WTC11 (cell line): ENCODE measurements at regions not wholly inside any gene's neighbourhood (a gene's known extent, or its start where the extent isn't known, plus 50 kb on each side); places are given as distances from the start of the nearest gene placed in this dataset.

Experiments
- ATAC-seq: fragments of 200-7000 bp; cut with Tn5 transposase; 2 replicates; pipeline ENCODE4 v1.10.0; 2021; ENCODE audit warnings: mild to moderate bottlenecking, moderate library complexity
- CTCF ChIA-PET: fragments of 300-600 bp; sonication (Branson Sonifier 250); formaldehyde crosslinking; loops from one replicate; lab custom pipeline; 2021; ENCODE audit warnings: antibody characterized with exemption; lab: Charles Lee
- POLR2A ChIA-PET: fragments of 350-600 bp; sonication (Branson Sonifier 250); formaldehyde crosslinking; loops from one replicate; lab custom pipeline; 2021; ENCODE audit warnings: antibody characterized with exemption; lab: Charles Lee
- DNase-seq: peaks from one replicate; pipeline ENCODE4 v3.0.0; 2021; ENCODE audit warnings: low spot score
- H3K27ac Mint-ChIP-seq: 2 replicates; pipeline ENCODE4 v1.8.0; 2021; ENCODE audit warnings: mixed read lengths
- H3K27me3 Mint-ChIP-seq: 2 replicates; pipeline ENCODE4 v1.8.0; 2021; ENCODE audit warnings: low read depth, mild to moderate bottlenecking, moderate library complexity, mixed read lengths
- H3K36me3 Mint-ChIP-seq: 2 replicates; pipeline ENCODE4 v1.8.0; 2021; ENCODE audit warnings: mixed read lengths
- H3K4me1 Mint-ChIP-seq: 2 replicates; pipeline ENCODE4 v1.8.0; 2022; ENCODE audit warnings: mixed read lengths
- H3K4me3 Mint-ChIP-seq: 2 replicates; pipeline ENCODE4 v1.8.0; 2021; ENCODE audit warnings: mild to moderate bottlenecking, moderate library complexity, mixed read lengths
- H3K9me3 Mint-ChIP-seq: 2 replicates; pipeline ENCODE4 v1.8.0; 2021; ENCODE audit warnings: mixed read lengths
- AFF4 ChIP-seq: sonication (generic); formaldehyde crosslinking; IDR thresholded peaks from 2 replicates; pipeline ENCODE4 v1.8.1; 2023; ENCODE audit warnings: mild to moderate bottlenecking, missing genetic modification reagents, borderline replicate concordance
- ATF1 ChIP-seq: sonication (generic); formaldehyde crosslinking; IDR thresholded peaks from 2 replicates; pipeline ENCODE4 v1.8.1; 2023; ENCODE audit warnings: mild to moderate bottlenecking, moderate library complexity, missing genetic modification reagents
- EMX1 ChIP-seq: fragments of 250-450 bp; sonication (Bioruptor Pico); IDR thresholded peaks from 2 replicates; pipeline ENCODE4 v1.8.0; 2021; ENCODE audit warnings: mild to moderate bottlenecking
- FOXP1 ChIP-seq: sonication (generic); formaldehyde crosslinking; IDR thresholded peaks from 2 replicates; pipeline ENCODE4 v1.8.0; 2022; ENCODE audit warnings: missing genetic modification reagents, mild to moderate bottlenecking, moderate library complexity, borderline replicate concordance
- GABPB1 ChIP-seq: sonication (generic); formaldehyde crosslinking; IDR thresholded peaks from 2 replicates; pipeline ENCODE4 v1.8.1; 2023; ENCODE audit warnings: mild to moderate bottlenecking, missing genetic modification reagents
- GRHL2 ChIP-seq: fragments of 250-450 bp; sonication (Bioruptor Pico); IDR thresholded peaks from 2 replicates; pipeline ENCODE4 v1.8.0; 2022; ENCODE audit warnings: mild to moderate bottlenecking, moderate library complexity; ENCODE audit not compliant: insufficient replicate concordance, severe bottlenecking
- JAZF1 ChIP-seq: fragments of 250-450 bp; sonication (Bioruptor Pico); IDR thresholded peaks from 2 replicates; pipeline ENCODE4 v1.9.0; 2021; ENCODE audit warnings: moderate library complexity, mild to moderate bottlenecking, inconsistent platforms
- MXD4 ChIP-seq: fragments of 250-450 bp; sonication (Bioruptor Pico); IDR thresholded peaks from 2 replicates; pipeline ENCODE4 v1.8.0; 2021; ENCODE audit warnings: mild to moderate bottlenecking, moderate library complexity, borderline replicate concordance
- NFE2L1 ChIP-seq: sonication (generic); formaldehyde crosslinking; IDR thresholded peaks from 2 replicates; pipeline ENCODE4 v1.8.1; 2023; ENCODE audit warnings: missing genetic modification reagents
- NR2C2 ChIP-seq: sonication (generic); formaldehyde crosslinking; IDR thresholded peaks from 2 replicates; pipeline ENCODE4 v1.8.0; 2022; ENCODE audit warnings: mild to moderate bottlenecking, missing genetic modification reagents
- NR3C1 ChIP-seq: sonication (generic); formaldehyde crosslinking; conservative IDR thresholded peaks from 2 replicates; pipeline ENCODE4 v1.8.1; 2023; ENCODE audit warnings: low read depth, mild to moderate bottlenecking, missing genetic modification reagents
- SMAD3 ChIP-seq: sonication (generic); formaldehyde crosslinking; IDR thresholded peaks from 2 replicates; pipeline ENCODE4 v1.8.0; 2022; ENCODE audit warnings: missing genetic modification reagents, mild to moderate bottlenecking, borderline replicate concordance
- USF2 ChIP-seq: sonication (generic); formaldehyde crosslinking; IDR thresholded peaks from 2 replicates; pipeline ENCODE4 v1.8.1; 2023; ENCODE audit warnings: mild to moderate bottlenecking, missing genetic modification reagents, moderate library complexity
- ZMAT4 ChIP-seq: fragments of 250-450 bp; sonication (Bioruptor Pico); IDR thresholded peaks from 2 replicates; pipeline ENCODE4 v1.9.0; 2021; ENCODE audit warnings: mild to moderate bottlenecking
- TF ChIP-seq, protein P1 (sequence below): sonication (generic); formaldehyde crosslinking; IDR thresholded peaks from 2 replicates; pipeline ENCODE4 v1.8.1; 2022; ENCODE audit warnings: low read depth, missing genetic modification reagents, borderline replicate concordance
- TF ChIP-seq, protein P2 (sequence below): sonication (generic); formaldehyde crosslinking; IDR thresholded peaks from 2 replicates; pipeline ENCODE4 v1.8.0; 2023; ENCODE audit warnings: missing genetic modification reagents

DNA sequence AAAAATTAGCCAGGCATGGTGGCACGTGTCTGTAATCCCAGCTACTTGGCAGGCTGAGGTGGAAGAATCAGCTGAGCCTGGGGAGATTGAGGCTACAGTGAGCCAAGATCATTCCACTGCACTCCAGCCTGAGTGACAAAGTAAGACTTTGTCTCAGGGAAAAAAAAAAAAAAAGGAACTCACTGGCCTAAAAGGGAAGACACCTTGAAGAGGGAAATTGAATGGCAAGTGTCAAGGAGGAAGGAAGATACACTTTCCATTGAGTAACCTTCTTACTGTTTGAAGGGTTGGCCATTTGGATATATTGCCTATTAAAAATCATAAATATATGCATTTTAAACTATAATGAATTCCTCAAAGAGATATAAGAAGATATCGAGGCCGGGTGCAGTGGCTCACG, 147.5 kb upstream of the FAM241A start:
- CTCF ChIA-PET = no interaction called here
- no peaks in the 10 kb centered on the region for H3K27me3 Mint-ChIP-seq

GRCh38 chr4:111999801-112000200, 145.5 kb upstream of the FAM241A start:
- CTCF ChIA-PET = no interaction called here
- Mint-ChIP-seq H3K9me3 (peaks cover 4% of the 10 kb centered on the region; the same call in 1 of the 2 replicates), H3K36me3 (no peaks in the 10 kb centered on the region)

More for the DNA sequence above, 147.5 kb upstream of the FAM241A start:
- H3K9me3 Mint-ChIP-seq = peaks cover 4% of the 10 kb centered on the region; the same call in 1 of the 2 replicates
- ATAC-seq (no peak), DNase-seq (no peak)
- H3K27ac Mint-ChIP-seq = no peak overlapping the region
- H3K36me3 Mint-ChIP-seq = no peaks in the 10 kb centered on the region
- POLR2A ChIA-PET = no interaction called here
- H3K4me3 Mint-ChIP-seq = no peak overlapping the region
- H3K4me1 Mint-ChIP-seq = peaks cover 22% of the 10 kb centered on the region
- TF ChIP-seq SMAD3 (CRISPR knock-in tag) = no peak
- no peak for TF ChIP-seq JAZF1 (CRISPR knock-in tag)
- TF ChIP-seq USF2 (CRISPR knock-in tag) = no peak
- no peak for TF ChIP-seq NR3C1 (CRISPR knock-in tag)
- no peak for TF ChIP-seq FOXP1 (CRISPR knock-in tag)
- TF ChIP-seq, protein P1, sequence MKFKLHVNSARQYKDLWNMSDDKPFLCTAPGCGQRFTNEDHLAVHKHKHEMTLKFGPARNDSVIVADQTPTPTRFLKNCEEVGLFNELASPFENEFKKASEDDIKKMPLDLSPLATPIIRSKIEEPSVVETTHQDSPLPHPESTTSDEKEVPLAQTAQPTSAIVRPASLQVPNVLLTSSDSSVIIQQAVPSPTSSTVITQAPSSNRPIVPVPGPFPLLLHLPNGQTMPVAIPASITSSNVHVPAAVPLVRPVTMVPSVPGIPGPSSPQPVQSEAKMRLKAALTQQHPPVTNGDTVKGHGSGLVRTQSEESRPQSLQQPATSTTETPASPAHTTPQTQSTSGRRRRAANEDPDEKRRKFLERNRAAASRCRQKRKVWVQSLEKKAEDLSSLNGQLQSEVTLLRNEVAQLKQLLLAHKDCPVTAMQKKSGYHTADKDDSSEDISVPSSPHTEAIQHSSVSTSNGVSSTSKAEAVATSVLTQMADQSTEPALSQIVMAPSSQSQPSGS (CRISPR knock-in tag) = no peak
- TF ChIP-seq NFE2L1 (CRISPR knock-in tag) = no peak
- TF ChIP-seq MXD4 (CRISPR knock-in tag) = no peak
- TF ChIP-seq GRHL2 (CRISPR knock-in tag) = no peak
- TF ChIP-seq ATF1 (CRISPR knock-in tag) = no peak
- no peak for TF ChIP-seq AFF4 (CRISPR knock-in tag)
- no peak for TF ChIP-seq ZMAT4
- no peak for TF ChIP-seq EMX1
- TF ChIP-seq NR2C2 (CRISPR knock-in tag) = no peak
- no peak for TF ChIP-seq GABPB1
- TF ChIP-seq, protein P2, sequence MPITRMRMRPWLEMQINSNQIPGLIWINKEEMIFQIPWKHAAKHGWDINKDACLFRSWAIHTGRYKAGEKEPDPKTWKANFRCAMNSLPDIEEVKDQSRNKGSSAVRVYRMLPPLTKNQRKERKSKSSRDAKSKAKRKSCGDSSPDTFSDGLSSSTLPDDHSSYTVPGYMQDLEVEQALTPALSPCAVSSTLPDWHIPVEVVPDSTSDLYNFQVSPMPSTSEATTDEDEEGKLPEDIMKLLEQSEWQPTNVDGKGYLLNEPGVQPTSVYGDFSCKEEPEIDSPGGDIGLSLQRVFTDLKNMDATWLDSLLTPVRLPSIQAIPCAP = no peak

More at GRCh38 chr4:111999801-112000200, 145.5 kb upstream of the FAM241A start:
- POLR2A ChIA-PET = no interaction called here
- Mint-ChIP-seq H3K4me1 (peaks cover 19% of the 10 kb centered on the region), H3K4me3 (no peak overlapping the region), H3K27me3 (no peaks in the 10 kb centered on the region), H3K27ac (no peak overlapping the region)
- TF ChIP-seq, protein P1 (CRISPR knock-in tag) = no peak
- ATAC-seq (no peak), DNase-seq (no peak)
